NCI-H2171 (cell line): ENCODE measurements at regions not wholly inside any gene's neighbourhood (a gene's known extent, or its start where the extent isn't known, plus 50 kb on each side); places are given as distances from the start of the nearest gene placed in this dataset.

Experiments used
- DNase-seq: peaks from one replicate; lab custom pipeline; 2025; lab: John Stamatoyannopoulos, UW

- DNase-seq, result no peak
Measured at GRCh38 chr1:79398501-79398900, 392.0 kb upstream of the ADGRL4 start.

GRCh38 chr1:79396901-79397300 is 390.4 kb upstream of the ADGRL4 start:
- no peak for DNase-seq

GRCh38 chr1:79388694-79389361 is 382.3 kb upstream of the ADGRL4 start:
- no peak for DNase-seq

GRCh38 chr1:79386730-79387129 is 380.2 kb upstream of the ADGRL4 start:
- DNase-seq, result no peak

GRCh38 chr1:79380078-79380477 is 373.5 kb upstream of the ADGRL4 start:
- DNase-seq, result no peak

GRCh38 chr1:79376106-79376505 is 369.6 kb upstream of the ADGRL4 start:
- no peak for DNase-seq

- no peak for DNase-seq
Measured at GRCh38 chr1:79375352-79375751, 368.8 kb upstream of the ADGRL4 start.

GRCh38 chr1:79374397-79374796 is 367.9 kb upstream of the ADGRL4 start:
- no peak for DNase-seq

GRCh38 chr1:79373481-79374125 is 367.1 kb upstream of the ADGRL4 start:
- no peak for DNase-seq

- DNase-seq, result no peak
Measured at GRCh38 chr1:79371802-79372201, 365.3 kb upstream of the ADGRL4 start.

GRCh38 chr1:79369091-79369490 is 362.6 kb upstream of the ADGRL4 start:
- DNase-seq, result no peak

- DNase-seq, result no peak
Measured at GRCh38 chr1:79364896-79365295, 358.4 kb upstream of the ADGRL4 start.

GRCh38 chr1:79363430-79363829 is 356.9 kb upstream of the ADGRL4 start:
- DNase-seq, result no peak

- no peak for DNase-seq
Measured at GRCh38 chr1:79362470-79362869, 355.9 kb upstream of the ADGRL4 start.

- DNase-seq, result no peak
Measured at GRCh38 chr1:79355090-79355489, 348.6 kb upstream of the ADGRL4 start.

GRCh38 chr1:79353224-79353623 is 346.7 kb upstream of the ADGRL4 start:
- DNase-seq, result no peak

- DNase-seq, result no peak
Measured at GRCh38 chr1:79326875-79327274, 320.3 kb upstream of the ADGRL4 start.

- no peak for DNase-seq
Measured at GRCh38 chr1:79325705-79326104, 319.2 kb upstream of the ADGRL4 start.

- no peak for DNase-seq
Measured at GRCh38 chr1:79325126-79325525, 318.6 kb upstream of the ADGRL4 start.

GRCh38 chr1:79323239-79324025 is 316.9 kb upstream of the ADGRL4 start:
- no peak for DNase-seq

- DNase-seq, result no peak
Measured at GRCh38 chr1:79322511-79323027, 316.0 kb upstream of the ADGRL4 start.

- no peak for DNase-seq
Measured at GRCh38 chr1:79312438-79312837, 305.9 kb upstream of the ADGRL4 start.

GRCh38 chr1:79310609-79311008 is 304.1 kb upstream of the ADGRL4 start:
- no peak for DNase-seq
